Lung (tissue), 11 donors: ENCODE measurements at regions not wholly inside any gene's neighbourhood (a gene's known extent, or its start where the extent isn't known, plus 50 kb on each side); places are given as distances from the start of the nearest gene placed in this dataset.
A peak's percentile ranks its signal among the peaks of the same experiment; 100 is the strongest.

Experiments used
- ATAC-seq: fragments of 200-7000 bp; cut with Tn5 transposase; one replicate; pipeline ENCODE4 v1.9.1; 2020; ENCODE audit warnings: moderate number of reproducible peaks; ENCODE audit not compliant: insufficient read depth, low FRiP score
- DNase-seq, 3 donors: peaks; one replicate each; pipeline ENCODE4 v3.0.0-alpha.2; 2013 to 2017
- H3K27ac ChIP-seq, 2 donors: one replicate each; pipeline ENCODE4 v1.5.1; 2013; ENCODE audit warnings: mild to moderate bottlenecking in 2 of 2, moderate library complexity in 2 of 2, control low read depth in 1 of 2, inconsistent platforms in 1 of 2, low read depth in 1 of 2, low read length in 1 of 2
- H3K27me3 ChIP-seq, 3 donors: one replicate each; pipeline ENCODE4 v1.5.1; 2013; ENCODE audit warnings: low read length in 2 of 3; ENCODE audit not compliant: control insufficient read depth in 3 of 3, insufficient read depth in 3 of 3
- H3K36me3 ChIP-seq, 4 donors: one replicate each; pipeline ENCODE4 v1.5.1; 2013; ENCODE audit warnings: low read length in 4 of 4, mild to moderate bottlenecking in 1 of 4, moderate library complexity in 1 of 4; ENCODE audit not compliant: control insufficient read depth in 4 of 4, insufficient read depth in 4 of 4
- H3K4me1 ChIP-seq, 5 donors: one replicate each; pipeline ENCODE4 v1.5.1; 2013; ENCODE audit warnings: low read length in 5 of 5, mild to moderate bottlenecking in 2 of 5, moderate library complexity in 1 of 5; ENCODE audit not compliant: control insufficient read depth in 5 of 5, insufficient read depth in 5 of 5
- H3K4me3 ChIP-seq: one replicate; pipeline ENCODE4 v1.5.1; 2013; ENCODE audit warnings: mild to moderate bottlenecking, control low read depth, moderate library complexity
- H3K9ac ChIP-seq, 2 donors: one replicate each; pipeline ENCODE4 v1.5.1; 2013; ENCODE audit warnings: low read length in 2 of 2, control low read depth in 1 of 2; ENCODE audit not compliant: insufficient read depth in 1 of 2
- H3K9me3 ChIP-seq, 4 donors: one replicate each; pipeline ENCODE4 v1.5.1; 2013; ENCODE audit warnings: low read length in 3 of 4, mild to moderate bottlenecking in 1 of 4, moderate library complexity in 1 of 4; ENCODE audit not compliant: control insufficient read depth in 4 of 4, insufficient read depth in 3 of 4
- WGBS, 2 donors: extraction: QIAGEN DNeasy Blood & Tissue Kit; methylation state at CpG; one replicate each; pipeline ENCODE4 v1.1.7; 2013; 5-methylcytosine and 5-hydroxymethylcytosine counted together
- TF ChIP-seq, protein P1 (sequence below): IDR thresholded peaks from 2 replicates; pipeline ENCODE4 v1.5.1; 2012; ENCODE audit warnings: mild to moderate bottlenecking; ENCODE audit errors: control extremely low read depth, extremely low read depth
- donor health status: control.
- donor health status: control.
- donor health status: Bipolar disorder and iron deficiency.
- donor health status: healthy.
- donor health status: DM: yes; HTN: yes; CAD: no.

DNA sequence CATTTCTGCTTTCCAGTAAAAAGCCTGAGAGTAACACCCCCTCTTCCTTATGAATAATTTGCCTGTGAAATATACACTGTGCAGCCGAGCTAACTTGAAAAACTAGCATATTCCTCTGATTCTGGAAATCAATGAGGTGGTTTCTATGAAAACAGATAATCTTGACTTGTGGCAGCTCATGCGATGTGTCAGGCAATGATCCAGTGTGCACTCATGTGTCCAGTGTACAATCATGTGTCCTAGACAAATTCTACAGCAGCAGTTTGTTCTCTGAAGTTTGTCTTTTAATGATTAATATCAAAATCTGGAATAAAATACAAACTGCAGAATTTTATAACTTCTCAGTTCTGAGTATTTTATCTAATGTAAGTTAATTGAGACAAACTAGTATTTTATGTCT, 2213.9 kb upstream of the PCDH20 start:
- peak in 2 of 3 donors; percentile 6 to 18 for DNase-seq
- WGBS, 2 donors, result 67 to 76% methylated on average over 2 of the region's 2 CpGs
- TF ChIP-seq, protein P1, sequence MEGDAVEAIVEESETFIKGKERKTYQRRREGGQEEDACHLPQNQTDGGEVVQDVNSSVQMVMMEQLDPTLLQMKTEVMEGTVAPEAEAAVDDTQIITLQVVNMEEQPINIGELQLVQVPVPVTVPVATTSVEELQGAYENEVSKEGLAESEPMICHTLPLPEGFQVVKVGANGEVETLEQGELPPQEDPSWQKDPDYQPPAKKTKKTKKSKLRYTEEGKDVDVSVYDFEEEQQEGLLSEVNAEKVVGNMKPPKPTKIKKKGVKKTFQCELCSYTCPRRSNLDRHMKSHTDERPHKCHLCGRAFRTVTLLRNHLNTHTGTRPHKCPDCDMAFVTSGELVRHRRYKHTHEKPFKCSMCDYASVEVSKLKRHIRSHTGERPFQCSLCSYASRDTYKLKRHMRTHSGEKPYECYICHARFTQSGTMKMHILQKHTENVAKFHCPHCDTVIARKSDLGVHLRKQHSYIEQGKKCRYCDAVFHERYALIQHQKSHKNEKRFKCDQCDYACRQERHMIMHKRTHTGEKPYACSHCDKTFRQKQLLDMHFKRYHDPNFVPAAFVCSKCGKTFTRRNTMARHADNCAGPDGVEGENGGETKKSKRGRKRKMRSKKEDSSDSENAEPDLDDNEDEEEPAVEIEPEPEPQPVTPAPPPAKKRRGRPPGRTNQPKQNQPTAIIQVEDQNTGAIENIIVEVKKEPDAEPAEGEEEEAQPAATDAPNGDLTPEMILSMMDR, result no peak
- no peak overlapping the region for H3K9ac ChIP-seq
- no peak for ATAC-seq
- no peak overlapping the region for H3K27ac ChIP-seq
- H3K36me3 ChIP-seq, result no peaks in the 10 kb centered on the region
- no peaks in the 10 kb centered on the region for H3K27me3 ChIP-seq
- H3K9me3 ChIP-seq, result peaks cover 0 to 4% (median 0%) of the 10 kb centered on the region in 4 donors
- H3K4me1 ChIP-seq, result no peaks in the 10 kb centered on the region
- no peak overlapping the region for H3K4me3 ChIP-seq

GRCh38 chr13:63628310-63628709, 2212.7 kb upstream of the PCDH20 start:
- H3K4me1 ChIP-seq, result no peaks in the 10 kb centered on the region
- H3K9me3 ChIP-seq, result peaks cover 0 to 4% (median 0%) of the 10 kb centered on the region in 4 donors
- H3K4me3 ChIP-seq, result no peak overlapping the region
- ATAC-seq (no peak), DNase-seq (no peak)
- no peak overlapping the region for H3K27ac ChIP-seq
- H3K9ac ChIP-seq, result no peak overlapping the region
- WGBS, 2 donors, result 81 to 89% methylated on average over 3 of the region's 3 CpGs
- TF ChIP-seq, protein P1, result no peak
- H3K36me3 ChIP-seq, result no peaks in the 10 kb centered on the region
- H3K27me3 ChIP-seq, result no peaks in the 10 kb centered on the region

GRCh38 chr13:63625869-63626268, 2210.2 kb upstream of the PCDH20 start:
- no peak for ATAC-seq
- 81 to 86% methylated on average over 1 of the region's 1 CpG for WGBS, 2 donors

More at GRCh38 chr13:63625869-63626268, 2210.2 kb upstream of the PCDH20 start:
- H3K36me3 ChIP-seq, result no peaks in the 10 kb centered on the region
- TF ChIP-seq, protein P1, result no peak
- H3K27me3 ChIP-seq, result no peaks in the 10 kb centered on the region
- H3K4me1 ChIP-seq, result no peaks in the 10 kb centered on the region
- no peak overlapping the region for H3K9ac ChIP-seq
- no peak overlapping the region for H3K27ac ChIP-seq
- peaks cover 0 to 4% (median 0%) of the 10 kb centered on the region in 4 donors for H3K9me3 ChIP-seq
- DNase-seq, result no peak
- H3K4me3 ChIP-seq, result no peak overlapping the region
